ENCODE measurements at regions not wholly inside any gene's neighbourhood (a gene's known extent, or its start where the extent isn't known, plus 50 kb on each side); places are given as distances from the start of the nearest gene placed in this dataset.

DNA sequence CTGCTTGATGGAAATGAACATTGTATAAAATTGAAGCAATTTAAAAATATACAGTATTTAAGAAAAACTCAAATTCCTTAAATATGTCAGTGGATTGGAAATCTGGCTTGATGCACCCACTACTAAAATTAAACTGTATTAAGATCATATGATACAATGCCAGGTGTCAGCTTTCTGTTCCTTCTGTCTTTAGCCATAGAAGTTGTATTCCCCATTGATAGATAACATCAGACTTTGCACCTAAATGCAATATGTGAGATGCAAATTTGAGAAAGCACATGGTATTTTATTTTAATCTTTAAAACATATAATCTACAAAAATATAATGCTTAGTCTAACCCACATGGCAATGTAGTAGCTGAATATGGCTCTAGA is 697.4 kb upstream of the WWC1 start:
- DNase-seq (ENCODE audit: low read depth, low spot score): no peak

GRCh38 chr5:167594750-167595149 is 696.7 kb upstream of the WWC1 start:
- no peak for DNase-seq (ENCODE audit: low read depth, low spot score)

DNA sequence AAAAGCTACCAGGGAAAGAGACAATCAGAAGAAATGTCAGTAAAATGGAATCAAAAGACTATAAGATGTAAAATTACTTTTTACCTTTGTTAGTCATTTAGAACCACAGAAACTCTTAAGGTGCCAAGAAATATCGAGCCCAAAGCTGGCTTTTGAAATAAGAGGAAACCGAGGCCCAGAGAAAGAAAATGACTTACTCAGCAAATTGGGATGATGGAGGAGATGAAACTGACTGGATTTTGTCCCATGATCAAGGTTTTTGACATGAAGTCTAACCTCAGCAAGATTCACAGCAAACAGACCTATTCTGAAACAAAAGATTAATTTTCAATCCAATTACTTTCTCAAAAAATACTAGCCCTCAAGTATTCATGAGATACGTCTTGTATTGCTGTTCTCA is 696.2 kb upstream of the WWC1 start:
- no peak for DNase-seq (ENCODE audit: low read depth, low spot score)

DNA sequence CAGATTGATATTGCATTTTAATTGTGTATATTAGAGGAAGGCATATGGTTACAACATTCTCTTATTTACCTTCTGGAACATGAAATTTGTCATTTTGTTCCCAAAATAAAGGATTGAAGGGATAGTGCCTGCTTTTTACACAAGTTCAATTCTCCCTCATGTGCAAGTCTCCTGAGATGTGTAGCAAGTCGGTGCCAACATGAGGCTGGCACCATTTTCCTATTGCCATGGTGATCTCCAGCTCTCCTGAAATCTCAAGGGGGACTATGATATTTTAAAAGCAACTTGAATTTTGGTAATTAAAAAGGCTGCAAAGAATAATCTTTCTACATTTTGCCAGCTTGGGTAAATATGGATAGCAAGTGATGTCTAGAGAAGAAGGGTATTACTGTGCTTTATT is 693.3 kb upstream of the WWC1 start:
- DNase-seq (ENCODE audit: low read depth, low spot score): no peak

DNA sequence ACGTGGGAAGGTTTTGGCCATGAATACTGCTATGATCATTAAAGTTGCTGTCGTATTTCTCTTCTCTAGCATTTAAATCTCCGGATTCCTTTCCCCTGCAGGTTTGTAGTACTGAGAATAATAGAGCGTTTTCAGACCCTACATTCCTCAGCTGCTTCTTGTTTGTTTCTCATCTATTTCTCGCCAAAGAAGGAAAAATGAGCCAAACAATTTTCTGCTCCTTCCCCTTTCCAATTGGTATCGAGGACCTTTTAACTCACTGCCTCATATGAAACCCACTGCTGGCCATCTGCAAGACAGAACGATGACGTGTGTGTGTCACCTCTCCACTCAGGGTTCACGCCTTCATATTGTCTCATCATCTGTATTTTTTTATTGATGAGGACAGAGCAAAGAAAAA is 689.4 kb upstream of the WWC1 start:
- DNase-seq (ENCODE audit: low read depth, low spot score): no peak

DNA sequence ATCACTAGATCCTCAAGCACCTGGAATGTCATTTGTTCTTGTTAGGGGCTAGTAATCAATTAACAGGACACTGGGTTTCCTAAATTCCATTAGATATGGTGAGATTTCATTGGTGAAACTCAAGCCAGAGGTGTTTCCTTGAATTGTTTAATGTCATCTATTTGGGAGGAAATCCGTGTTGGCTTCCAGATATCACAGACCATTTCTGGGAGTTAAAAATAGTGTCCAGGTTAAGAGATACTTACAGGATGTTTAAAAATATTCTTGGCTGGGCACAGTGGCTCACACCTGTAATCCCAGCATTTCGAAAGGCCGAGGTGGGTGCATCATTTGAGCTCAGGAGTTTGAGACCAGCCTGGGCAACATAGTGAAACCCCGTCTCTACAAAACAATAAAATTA is 688.3 kb upstream of the WWC1 start:
- no peak for DNase-seq (ENCODE audit: low read depth, low spot score)

- no peak for DNase-seq (ENCODE audit: low read depth, low spot score)
Observed at GRCh38 chr5:167608390-167609272, 682.8 kb upstream of the WWC1 start.

GRCh38 chr5:167614294-167615021 is 677.0 kb upstream of the WWC1 start:
- no peak for DNase-seq (ENCODE audit: low read depth, low spot score)

GRCh38 chr5:167616043-167616890 is 675.2 kb upstream of the WWC1 start:
- DNase-seq (ENCODE audit: low read depth, low spot score): no peak

DNA sequence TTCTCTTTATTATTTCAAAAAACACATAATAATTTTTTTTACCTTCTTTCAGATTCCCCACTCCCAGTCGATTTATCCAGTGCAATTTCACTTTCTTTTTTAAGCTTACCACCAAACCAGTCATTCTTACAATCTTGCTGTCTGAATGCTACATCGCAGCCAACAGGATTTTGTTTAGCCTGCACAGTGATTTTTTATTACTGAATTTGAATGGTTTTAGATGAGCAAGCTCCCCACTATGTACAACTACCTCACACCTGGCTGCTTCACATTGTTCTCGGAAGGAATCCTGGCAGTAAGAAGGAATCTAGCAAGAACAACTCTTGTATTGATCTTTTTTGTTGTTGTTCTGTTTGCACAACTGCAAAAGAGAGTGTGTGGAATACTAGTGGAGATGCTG is 668.1 kb upstream of the WWC1 start:
- no peak for DNase-seq (ENCODE audit: low read depth, low spot score)

DNA sequence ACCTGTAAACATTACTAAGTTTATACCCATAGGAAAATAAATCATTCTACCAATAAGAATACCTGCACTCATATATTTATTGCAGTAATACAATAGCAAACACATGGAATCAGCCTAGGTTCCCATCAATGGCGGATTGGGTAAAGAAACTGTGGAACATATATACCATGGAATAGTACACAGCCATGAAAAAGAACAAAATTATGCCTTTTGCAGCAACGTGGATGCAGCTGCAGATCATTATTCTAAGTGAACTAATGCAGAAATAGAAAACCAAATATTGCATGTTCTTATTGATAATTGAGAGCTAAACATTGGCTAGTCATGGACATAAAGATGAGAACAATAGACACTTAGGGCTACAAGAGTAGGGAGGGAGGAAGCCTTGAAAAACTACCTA is 667.4 kb upstream of the WWC1 start:
- no peak for DNase-seq (ENCODE audit: low read depth, low spot score)

DNA sequence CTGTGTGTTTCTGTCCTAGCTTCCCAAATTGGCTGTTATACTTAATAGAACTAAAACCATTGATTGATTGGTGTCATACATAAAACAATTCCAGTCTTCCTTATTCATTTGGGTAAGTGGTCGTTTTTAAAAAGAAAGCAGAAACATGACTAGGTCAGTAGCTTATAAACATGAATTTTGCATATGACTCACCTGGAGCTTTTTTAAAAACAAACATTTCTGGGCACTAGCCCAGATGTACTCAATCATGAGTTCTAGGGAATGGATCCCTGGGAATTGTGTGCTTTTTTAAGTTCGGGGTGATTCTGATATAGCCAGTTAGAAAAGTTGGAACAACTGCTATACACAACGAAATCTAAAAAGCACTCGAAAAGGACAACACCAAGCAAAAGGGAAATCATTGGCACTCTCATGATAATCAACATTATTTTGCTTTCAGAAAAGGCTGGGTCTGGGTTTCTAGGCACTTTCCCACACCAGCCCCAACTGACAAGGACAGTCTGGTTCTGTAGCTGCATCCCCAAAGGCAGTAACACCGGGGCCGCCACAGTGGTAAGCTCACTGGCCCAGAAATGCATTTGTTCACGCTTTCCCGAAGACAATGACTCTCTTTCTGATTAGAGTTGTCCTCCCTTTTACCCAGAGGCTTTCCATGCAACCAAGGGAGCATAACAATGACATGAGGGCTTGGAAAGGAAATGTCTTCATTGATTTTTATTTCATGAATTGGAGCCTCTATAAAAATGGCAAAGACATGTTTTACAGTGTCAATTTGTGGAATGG is 664.9 kb upstream of the WWC1 start:
- no peak for DNase-seq (ENCODE audit: low read depth, low spot score)

DNA sequence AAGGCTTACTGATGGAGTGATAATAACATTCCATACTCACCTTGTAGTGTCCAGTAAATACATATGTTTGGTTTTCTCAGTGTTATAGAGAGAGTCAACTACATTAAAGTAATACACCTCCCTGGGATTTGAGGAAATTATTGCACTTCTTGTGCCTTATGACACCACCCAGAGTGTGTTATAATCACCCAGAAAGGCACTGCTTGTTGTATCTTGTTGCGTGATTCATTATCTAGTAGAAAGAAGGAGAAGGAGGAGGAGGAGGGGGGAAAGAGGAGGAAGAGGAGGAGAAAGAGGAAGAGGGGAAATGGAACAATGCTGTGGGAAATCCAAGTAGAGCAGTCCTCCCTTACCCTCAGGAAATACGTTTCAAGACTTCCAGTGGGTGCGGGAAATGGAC is 661.8 kb upstream of the WWC1 start:
- no peak for DNase-seq (ENCODE audit: low read depth, low spot score)

DNA sequence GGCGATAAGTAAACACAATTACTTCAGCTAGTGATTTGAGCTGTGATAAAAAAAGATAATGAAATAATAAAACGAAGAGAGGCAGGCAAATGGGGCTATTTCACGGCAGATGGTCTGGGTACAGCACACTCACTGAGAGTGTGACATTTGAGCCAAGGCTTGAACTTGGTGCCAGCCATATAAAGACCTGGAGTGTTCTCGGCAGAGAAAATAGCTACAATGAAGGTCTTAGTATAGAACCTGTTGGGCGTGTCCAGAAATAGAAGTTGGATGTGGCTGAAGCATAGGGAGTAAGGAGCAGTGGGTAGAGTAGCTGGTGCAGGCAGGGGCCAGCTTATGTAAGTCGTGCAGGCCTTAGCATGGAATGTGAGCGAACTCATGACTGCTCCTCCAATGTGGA is 660.3 kb upstream of the WWC1 start:
- no peak for DNase-seq (ENCODE audit: low read depth, low spot score)

GRCh38 chr5:167633114-167633513 is 658.3 kb upstream of the WWC1 start:
- no peak for DNase-seq (ENCODE audit: low read depth, low spot score)

DNA sequence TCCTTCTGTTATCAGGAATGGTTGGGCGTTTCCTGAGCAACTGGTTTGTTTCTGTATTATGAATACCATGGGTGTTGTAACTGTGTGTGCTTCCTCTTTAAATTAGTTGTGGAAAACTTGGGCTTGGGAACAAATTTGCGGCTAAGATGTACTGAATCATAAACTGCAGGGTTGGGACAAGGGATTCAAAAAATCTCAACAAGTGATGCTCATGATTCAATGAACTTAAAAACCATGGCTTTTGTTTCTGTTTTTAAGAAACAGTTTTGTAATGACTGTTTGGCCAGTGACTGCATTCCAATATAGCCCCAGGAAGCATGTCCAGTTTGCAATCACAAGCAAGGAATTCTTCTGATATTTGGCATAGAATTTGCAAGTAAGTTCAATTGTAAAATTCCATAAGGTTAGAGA is 657.5 kb upstream of the WWC1 start:
- no peak for DNase-seq (ENCODE audit: low read depth, low spot score)

- no peak for DNase-seq (ENCODE audit: low read depth, low spot score)
Observed at GRCh38 chr5:167634432-167634831, 657.0 kb upstream of the WWC1 start.

- DNase-seq (ENCODE audit: low read depth, low spot score): no peak
Observed at GRCh38 chr5:167638816-167639215, 652.6 kb upstream of the WWC1 start.

GRCh38 chr5:167639273-167639672 is 652.2 kb upstream of the WWC1 start:
- DNase-seq (ENCODE audit: low read depth, low spot score): no peak

DNA sequence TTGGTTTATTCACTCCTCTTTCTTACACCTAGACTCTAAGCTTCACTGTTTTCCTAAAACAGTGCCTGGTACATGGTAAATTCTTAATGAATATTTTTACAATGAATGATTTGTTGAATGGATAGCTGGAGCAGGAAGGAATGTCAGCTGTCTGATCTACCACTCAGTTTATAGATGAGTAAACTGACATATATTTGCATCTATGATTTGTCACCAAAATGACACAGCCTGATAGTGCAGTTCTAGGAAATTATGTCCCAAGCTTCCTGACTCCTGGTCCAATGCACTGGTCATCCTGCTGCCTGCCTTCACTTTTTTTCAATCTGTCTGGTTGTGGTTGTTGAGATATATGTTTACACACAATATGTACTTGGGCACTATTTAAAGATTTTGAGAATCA is 651.7 kb upstream of the WWC1 start:
- DNase-seq (ENCODE audit: low read depth, low spot score): no peak

DNA sequence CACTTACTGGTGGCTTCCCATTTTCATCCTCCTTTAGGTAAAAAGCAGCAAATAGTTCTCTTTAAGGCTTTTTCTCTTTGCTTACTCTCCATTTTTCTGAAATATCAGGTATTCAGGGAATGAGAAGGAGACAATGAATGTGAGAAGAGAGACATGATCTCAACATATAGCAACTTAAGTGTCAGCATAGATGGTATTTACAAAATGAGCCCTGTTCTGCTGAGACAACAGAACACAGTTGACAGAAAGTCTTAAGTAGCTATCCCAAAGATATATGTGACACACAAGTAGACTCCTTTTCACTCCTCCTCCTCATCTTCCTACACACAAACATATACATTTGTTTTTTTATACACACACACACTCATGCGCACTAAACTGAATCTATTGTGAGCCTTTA is 649.3 kb upstream of the WWC1 start:
- DNase-seq (ENCODE audit: low read depth, low spot score): no peak

Measured in pulmonary artery endothelial cell (primary cell).